NT2/D1 (cell line): ENCODE measurements at regions not wholly inside any gene's neighbourhood (a gene's known extent, or its start where the extent isn't known, plus 50 kb on each side); places are given as distances from the start of the nearest gene placed in this dataset.

Source experiments
- DNase-seq: peaks from one replicate; pipeline ENCODE4 v3.0.0-alpha.2; 2011; ENCODE audit warnings: low read depth, low spot score
- H3K27me3 ChIP-seq: 2 replicates; pipeline ENCODE4 v1.6.0; 2011; ENCODE audit warnings: mild to moderate bottlenecking; ENCODE audit not compliant: insufficient read length, insufficient read depth
- H3K36me3 ChIP-seq: 2 replicates; pipeline ENCODE4 v1.6.1; 2011; ENCODE audit warnings: mild to moderate bottlenecking, low read length, mixed read lengths; ENCODE audit not compliant: insufficient read depth, insufficient read length
- H3K4me1 ChIP-seq: 2 replicates; pipeline ENCODE4 v1.5.1; 2011; ENCODE audit not compliant: insufficient read depth, insufficient read length
- H3K4me3 ChIP-seq: 2 replicates; pipeline ENCODE4 v1.5.1; 2011; ENCODE audit warnings: low read depth; ENCODE audit not compliant: insufficient read length
- H3K9ac ChIP-seq: 2 replicates; pipeline ENCODE4 v1.6.0; 2011; ENCODE audit warnings: low read depth; ENCODE audit not compliant: insufficient read length
- H3K9me3 ChIP-seq: 2 replicates; pipeline ENCODE4 v1.5.1; 2011; ENCODE audit warnings: mild to moderate bottlenecking, low read length; ENCODE audit not compliant: insufficient read depth
- SUZ12 ChIP-seq: IDR thresholded peaks from 2 replicates; pipeline ENCODE4 v1.6.1; 2011; ENCODE audit not compliant: insufficient read length, insufficient read depth; ENCODE audit errors: extremely low read depth
- YY1 ChIP-seq: IDR thresholded peaks from 2 replicates; pipeline ENCODE4 v1.6.1; 2011; ENCODE audit not compliant: insufficient read length, insufficient read depth
- ZNF274 ChIP-seq: IDR thresholded peaks from 2 replicates; pipeline ENCODE4 v1.6.1; 2011; ENCODE audit warnings: mild to moderate bottlenecking, low read depth, low read length

GRCh38 chr11:105332171-105332570, 192.6 kb upstream of the CARD18 start:
- Histone ChIP-seq H3K36me3 (no peaks in the 10 kb centered on the region), H3K4me1 (no peaks in the 10 kb centered on the region), H3K4me3 (no peak overlapping the region), H3K9ac (no peak overlapping the region), H3K9me3 (no peaks in the 10 kb centered on the region), H3K27me3 (no peaks in the 10 kb centered on the region)
- TF ChIP-seq ZNF274 (no peak), YY1 (no peak), SUZ12 (no peak)
- no peak for DNase-seq

DNA sequence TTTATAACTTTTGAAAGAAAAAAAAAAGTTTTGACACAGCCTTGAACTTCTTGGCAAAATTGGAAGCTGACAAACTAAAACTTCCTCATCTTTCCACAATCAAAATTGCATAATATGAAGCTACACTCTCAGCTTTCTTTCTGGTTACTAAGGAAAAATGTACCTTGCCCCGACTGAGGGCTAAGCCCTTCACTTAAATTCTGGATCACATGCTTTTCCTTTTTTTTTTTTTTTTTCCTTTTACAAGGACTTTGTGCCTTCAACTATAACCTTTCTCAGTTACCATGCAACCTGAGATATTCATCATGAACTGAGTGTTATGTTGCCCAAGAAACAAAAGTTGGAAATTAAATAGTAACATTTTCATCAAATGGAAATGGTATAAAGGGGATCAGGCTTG, 188.5 kb upstream of the CARD18 start:
- Histone ChIP-seq H3K9me3 (no peaks in the 10 kb centered on the region), H3K4me3 (no peak overlapping the region), H3K27me3 (no peaks in the 10 kb centered on the region), H3K4me1 (no peaks in the 10 kb centered on the region), H3K36me3 (no peaks in the 10 kb centered on the region), H3K9ac (no peak overlapping the region)
- no peak for TF ChIP-seq YY1
- TF ChIP-seq SUZ12 = no peak
- TF ChIP-seq ZNF274 = no peak
- no peak for DNase-seq

GRCh38 chr11:105324156-105324555, 184.6 kb upstream of the CARD18 start:
- TF ChIP-seq SUZ12 (no peak), YY1 (no peak), ZNF274 (no peak)
- H3K36me3 ChIP-seq = no peaks in the 10 kb centered on the region
- no peaks in the 10 kb centered on the region for H3K27me3 ChIP-seq
- no peaks in the 10 kb centered on the region for H3K9me3 ChIP-seq
- no peak overlapping the region for H3K4me3 ChIP-seq
- no peaks in the 10 kb centered on the region for H3K4me1 ChIP-seq
- no peak overlapping the region for H3K9ac ChIP-seq
- DNase-seq = no peak

DNA sequence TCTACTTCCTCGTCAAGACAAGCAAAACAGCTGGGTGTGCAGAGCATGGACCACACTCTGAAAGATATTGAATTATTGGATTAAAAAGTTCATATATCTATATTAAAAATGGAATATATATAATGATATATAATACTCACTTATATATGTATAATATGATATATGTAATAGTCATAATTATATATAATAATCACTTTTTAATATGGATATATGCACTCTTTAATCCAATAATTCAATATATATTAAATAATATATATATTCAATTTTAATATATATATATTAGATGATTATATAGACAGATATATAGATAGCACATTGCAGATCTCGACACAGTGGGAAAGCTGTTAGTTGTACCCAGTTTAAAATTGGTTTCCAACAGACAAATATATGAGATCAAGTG, 182.1 kb upstream of the CARD18 start:
- H3K27me3 ChIP-seq = no peaks in the 10 kb centered on the region
- H3K36me3 ChIP-seq = no peaks in the 10 kb centered on the region
- no peak for TF ChIP-seq ZNF274
- TF ChIP-seq SUZ12 = no peak
- TF ChIP-seq YY1 = no peak
- no peaks in the 10 kb centered on the region for H3K9me3 ChIP-seq
- no peak overlapping the region for H3K4me3 ChIP-seq
- no peaks in the 10 kb centered on the region for H3K4me1 ChIP-seq
- H3K9ac ChIP-seq = no peak overlapping the region
- no peak for DNase-seq

GRCh38 chr11:105315287-105315686, 175.7 kb upstream of the CARD18 start:
- Histone ChIP-seq H3K4me1 (no peaks in the 10 kb centered on the region), H3K36me3 (no peaks in the 10 kb centered on the region), H3K4me3 (no peak overlapping the region), H3K9ac (no peak overlapping the region), H3K9me3 (no peaks in the 10 kb centered on the region), H3K27me3 (no peaks in the 10 kb centered on the region)
- peak; percentile 1 for DNase-seq
- TF ChIP-seq SUZ12 (no peak), ZNF274 (no peak), YY1 (no peak)

DNA sequence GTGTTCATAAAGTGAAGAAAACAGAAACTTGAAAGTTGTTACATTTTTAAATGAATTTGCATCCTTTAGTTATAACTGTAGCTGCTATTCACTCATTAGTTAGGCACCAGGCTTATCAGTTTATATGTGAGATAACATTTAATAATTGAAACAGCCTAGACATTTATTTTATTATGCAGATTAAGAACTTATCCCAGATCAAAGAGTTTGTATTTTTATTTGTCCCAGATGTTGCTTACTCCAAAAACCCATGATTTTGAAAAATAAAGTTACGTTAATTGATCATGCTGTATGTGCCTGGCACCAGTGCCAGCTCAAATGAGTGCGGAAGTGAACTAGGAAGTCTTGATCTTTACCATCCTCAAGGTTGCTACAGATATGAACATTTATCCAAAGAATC, 172.7 kb upstream of the CARD18 start:
- H3K4me3 ChIP-seq = no peak overlapping the region
- no peak for DNase-seq
- no peaks in the 10 kb centered on the region for H3K4me1 ChIP-seq
- H3K9ac ChIP-seq = no peak overlapping the region
- no peak for TF ChIP-seq ZNF274
- TF ChIP-seq SUZ12 = no peak
- no peak for TF ChIP-seq YY1
- H3K27me3 ChIP-seq = no peaks in the 10 kb centered on the region
- no peaks in the 10 kb centered on the region for H3K36me3 ChIP-seq
- H3K9me3 ChIP-seq = no peaks in the 10 kb centered on the region

DNA sequence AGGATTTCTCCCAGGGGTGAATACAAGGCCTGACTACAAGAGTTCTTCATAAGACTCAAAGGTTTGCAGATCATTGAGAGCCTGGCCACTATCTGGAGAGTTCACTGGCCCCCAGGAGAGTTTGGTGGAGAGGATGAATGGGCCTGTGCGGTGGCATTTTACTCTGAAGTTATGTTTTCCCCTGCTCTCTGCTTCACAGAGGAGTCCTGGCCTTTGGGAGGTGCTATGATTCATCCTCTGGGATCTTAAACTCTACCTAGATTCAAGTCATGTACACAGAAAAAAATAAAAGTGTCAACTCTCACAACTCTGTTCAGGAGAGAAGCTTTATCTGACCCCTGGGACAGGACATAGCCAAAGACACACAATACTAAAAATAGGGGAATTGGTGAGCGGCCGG, 159.1 kb upstream of the CARD18 start:
- H3K9me3 ChIP-seq = no peaks in the 10 kb centered on the region
- no peaks in the 10 kb centered on the region for H3K36me3 ChIP-seq
- no peak overlapping the region for H3K4me3 ChIP-seq
- H3K27me3 ChIP-seq = no peaks in the 10 kb centered on the region
- no peak for TF ChIP-seq YY1
- TF ChIP-seq ZNF274 = no peak
- TF ChIP-seq SUZ12 = no peak
- H3K4me1 ChIP-seq = no peaks in the 10 kb centered on the region
- no peak for DNase-seq
- H3K9ac ChIP-seq = no peak overlapping the region

DNA sequence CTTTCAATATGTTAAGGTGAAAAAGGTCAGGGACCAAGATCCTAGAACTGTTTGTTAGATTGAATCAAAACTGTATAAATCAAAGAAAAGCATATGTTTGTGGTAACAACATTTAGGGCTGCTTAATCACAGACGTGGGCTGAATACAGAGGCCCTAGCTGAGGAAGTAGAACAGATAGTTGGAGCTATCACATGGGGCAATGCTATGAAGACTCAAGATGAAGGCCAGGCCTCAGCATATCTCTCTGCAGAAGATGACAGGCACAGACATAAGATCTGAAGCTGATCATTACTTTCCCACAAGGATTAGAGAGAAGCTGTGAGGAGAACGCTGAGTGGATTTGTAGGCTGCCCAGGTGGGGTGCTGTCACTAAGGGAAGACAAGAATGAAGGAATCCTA, 158.6 kb upstream of the CARD18 start:
- DNase-seq = no peak
- Histone ChIP-seq H3K4me1 (no peaks in the 10 kb centered on the region), H3K4me3 (no peak overlapping the region), H3K27me3 (no peaks in the 10 kb centered on the region), H3K9me3 (no peaks in the 10 kb centered on the region), H3K9ac (no peak overlapping the region), H3K36me3 (no peaks in the 10 kb centered on the region)
- no peak for TF ChIP-seq YY1
- no peak for TF ChIP-seq ZNF274
- TF ChIP-seq SUZ12 = no peak
